ENCODE measurements at regions not wholly inside any gene's neighbourhood (a gene's known extent, or its start where the extent isn't known, plus 50 kb on each side); places are given as distances from the start of the nearest gene placed in this dataset.

GRCh38 chr4:152161676-152162330, 374.1 kb downstream of the FBXW7 start:
- no peak for DNase-seq (ENCODE audit: low spot score)

GRCh38 chr4:152160225-152160800, 375.6 kb downstream of the FBXW7 start:
- DNase-seq (ENCODE audit: low spot score): peak; percentile 15

- no peak for DNase-seq (ENCODE audit: low spot score)
Measured at GRCh38 chr4:152159773-152160172, 376.1 kb downstream of the FBXW7 start.

GRCh38 chr4:152158225-152158624, 377.7 kb downstream of the FBXW7 start:
- DNase-seq (ENCODE audit: low spot score): peak; percentile 36

GRCh38 chr4:152157629-152158028, 378.3 kb downstream of the FBXW7 start:
- DNase-seq (ENCODE audit: low spot score): no peak

- DNase-seq (ENCODE audit: low spot score): peak; percentile 62
Measured at GRCh38 chr4:152156442-152156841, 379.4 kb downstream of the FBXW7 start.

GRCh38 chr4:152155070-152155469, 380.8 kb downstream of the FBXW7 start:
- no peak for DNase-seq (ENCODE audit: low spot score)

- no peak for DNase-seq (ENCODE audit: low spot score)
Measured at GRCh38 chr4:152154433-152154832, 381.5 kb downstream of the FBXW7 start.

GRCh38 chr4:152153476-152154270, 382.2 kb downstream of the FBXW7 start:
- DNase-seq (ENCODE audit: low spot score): peak; percentile 37

- no peak for DNase-seq (ENCODE audit: low spot score)
Measured at GRCh38 chr4:152150214-152150613, 385.7 kb downstream of the FBXW7 start.

- DNase-seq (ENCODE audit: low spot score): no peak
Measured at GRCh38 chr4:152149745-152150144, 386.1 kb downstream of the FBXW7 start.

GRCh38 chr4:152148057-152148456, 387.2 kb upstream of the GATB start:
- DNase-seq (ENCODE audit: low spot score): no peak

GRCh38 chr4:152146244-152146643, 385.4 kb upstream of the GATB start:
- DNase-seq (ENCODE audit: low spot score): no peak

- DNase-seq (ENCODE audit: low spot score): no peak
Measured at GRCh38 chr4:152143806-152144205, 383.0 kb upstream of the GATB start.

GRCh38 chr4:152138451-152138850, 377.6 kb upstream of the GATB start:
- DNase-seq (ENCODE audit: low spot score): no peak

- DNase-seq (ENCODE audit: low spot score): no peak
Measured at GRCh38 chr4:152132776-152133175, 372.0 kb upstream of the GATB start.

- DNase-seq (ENCODE audit: low spot score): no peak
Measured at GRCh38 chr4:152128356-152128755, 367.5 kb upstream of the GATB start.

GRCh38 chr4:152126238-152126637, 365.4 kb upstream of the GATB start:
- DNase-seq (ENCODE audit: low spot score): no peak

- peak; percentile 36 for DNase-seq (ENCODE audit: low spot score)
Measured at GRCh38 chr4:152118819-152119553, 358.2 kb upstream of the GATB start.

GRCh38 chr4:152117933-152118507, 357.2 kb upstream of the GATB start:
- DNase-seq (ENCODE audit: low spot score): no peak

GRCh38 chr4:152117520-152117919, 356.7 kb upstream of the GATB start:
- no peak for DNase-seq (ENCODE audit: low spot score)

- DNase-seq (ENCODE audit: low spot score): no peak
Measured at GRCh38 chr4:152117054-152117453, 356.2 kb upstream of the GATB start.
